GM06990 (cell line): ENCODE measurements at regions not wholly inside any gene's neighbourhood (a gene's known extent, or its start where the extent isn't known, plus 50 kb on each side); places are given as distances from the start of the nearest gene placed in this dataset.

Source experiments
- DNase-seq: peaks from one replicate; pipeline ENCODE4 v3.0.0-alpha.2; 2011; ENCODE audit not compliant: insufficient read length; ENCODE audit errors: extremely low read depth
- H3K27me3 ChIP-seq: replicated peaks from 2 replicates; pipeline ENCODE4 v1.6.0; 2011; ENCODE audit warnings: low read length; ENCODE audit not compliant: control insufficient read depth, insufficient read depth
- H3K36me3 ChIP-seq: 2 replicates; pipeline ENCODE4 v1.5.1; 2011; ENCODE audit warnings: low read length; ENCODE audit not compliant: control insufficient read depth, insufficient read depth
- H3K4me3 ChIP-seq: replicated peaks from 2 replicates; pipeline ENCODE4 v1.5.1; 2011; ENCODE audit warnings: low read depth, mild to moderate bottlenecking, control low read depth, low read length
- CTCF ChIP-seq: IDR thresholded peaks from 2 replicates; pipeline ENCODE4 v1.5.1; 2011; ENCODE audit warnings: low read length, control low read depth, mild to moderate bottlenecking, inconsistent platforms; ENCODE audit not compliant: insufficient read depth, poor library complexity, severe bottlenecking

GRCh38 chr15:72958634-72959033, 93.6 kb upstream of the NEO1 start:
- no peaks in the 10 kb centered on the region for H3K36me3 ChIP-seq
- no peak for TF ChIP-seq CTCF
- H3K4me3 ChIP-seq = no peak overlapping the region
- no peaks in the 10 kb centered on the region; the same call in 1 of the 2 replicates for H3K27me3 ChIP-seq
- DNase-seq = no peak

- Histone ChIP-seq H3K27me3 (no peaks in the 10 kb centered on the region; the same call in 1 of the 2 replicates), H3K4me3 (no peak overlapping the region), H3K36me3 (no peaks in the 10 kb centered on the region)
- no peak for TF ChIP-seq CTCF
- DNase-seq = no peak
Observed at GRCh38 chr15:72953306-72953705, 99.0 kb upstream of the NEO1 start.

- DNase-seq = no peak
Observed at GRCh38 chr15:72952151-72952550, 100.1 kb upstream of the NEO1 start.

GRCh38 chr15:72948662-72949061, 103.6 kb upstream of the NEO1 start:
- no peaks in the 10 kb centered on the region for H3K27me3 ChIP-seq
- no peak for TF ChIP-seq CTCF
- no peaks in the 10 kb centered on the region for H3K36me3 ChIP-seq
- no peak overlapping the region for H3K4me3 ChIP-seq
- no peak for DNase-seq

More at GRCh38 chr15:72952151-72952550, 100.1 kb upstream of the NEO1 start:
- H3K27me3 ChIP-seq = no peaks in the 10 kb centered on the region; the same call in 1 of the 2 replicates
- no peaks in the 10 kb centered on the region for H3K36me3 ChIP-seq
- no peak for TF ChIP-seq CTCF
- no peak overlapping the region for H3K4me3 ChIP-seq

GRCh38 chr15:72947709-72948108, 104.6 kb upstream of the NEO1 start:
- TF ChIP-seq CTCF = no peak
- H3K27me3 ChIP-seq = no peaks in the 10 kb centered on the region
- DNase-seq = no peak

GRCh38 chr15:72944565-72944964, 107.7 kb upstream of the NEO1 start:
- no peaks in the 10 kb centered on the region; the same call in 1 of the 2 replicates for H3K27me3 ChIP-seq
- no peak for DNase-seq
- TF ChIP-seq CTCF = no peak
- no peak overlapping the region for H3K4me3 ChIP-seq
- no peaks in the 10 kb centered on the region for H3K36me3 ChIP-seq

More at GRCh38 chr15:72947709-72948108, 104.6 kb upstream of the NEO1 start:
- Histone ChIP-seq H3K4me3 (no peak overlapping the region), H3K36me3 (no peaks in the 10 kb centered on the region)
